Suppressor macrophage treated with lipopolysaccharide for 4 hours (primary cell): ENCODE measurements at regions not wholly inside any gene's neighbourhood (a gene's known extent, or its start where the extent isn't known, plus 50 kb on each side); places are given as distances from the start of the nearest gene placed in this dataset.
"Not testable (repeated sequence)": the region's sequence is repeated elsewhere in the genome, so short reads cannot be mapped to it uniquely, and the experiment has no call there.

Source experiments
- DNase-seq: peaks from one replicate; pipeline ENCODE4 v3.0.0-alpha.2; 2020

DNA sequence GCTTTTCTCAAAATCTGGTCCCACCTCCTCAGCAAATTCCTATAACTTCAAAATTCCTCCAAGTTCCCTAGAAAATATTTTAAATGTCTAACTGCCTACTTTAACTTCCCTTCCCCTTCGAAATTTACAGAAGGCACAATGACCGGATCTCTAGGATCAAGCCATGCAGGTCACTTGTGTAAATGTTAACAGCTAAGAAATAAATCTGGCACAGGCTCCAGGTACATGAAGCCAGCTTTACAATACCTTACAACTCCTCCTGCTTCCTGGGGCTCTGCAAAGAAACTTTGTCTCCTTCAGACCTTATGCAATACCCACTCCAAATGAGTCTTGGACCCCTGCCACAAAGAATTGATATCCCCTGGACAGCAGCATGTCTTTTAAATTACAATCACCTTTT, 1164.2 kb downstream of the BRINP3 start:
- no peak for DNase-seq

DNA sequence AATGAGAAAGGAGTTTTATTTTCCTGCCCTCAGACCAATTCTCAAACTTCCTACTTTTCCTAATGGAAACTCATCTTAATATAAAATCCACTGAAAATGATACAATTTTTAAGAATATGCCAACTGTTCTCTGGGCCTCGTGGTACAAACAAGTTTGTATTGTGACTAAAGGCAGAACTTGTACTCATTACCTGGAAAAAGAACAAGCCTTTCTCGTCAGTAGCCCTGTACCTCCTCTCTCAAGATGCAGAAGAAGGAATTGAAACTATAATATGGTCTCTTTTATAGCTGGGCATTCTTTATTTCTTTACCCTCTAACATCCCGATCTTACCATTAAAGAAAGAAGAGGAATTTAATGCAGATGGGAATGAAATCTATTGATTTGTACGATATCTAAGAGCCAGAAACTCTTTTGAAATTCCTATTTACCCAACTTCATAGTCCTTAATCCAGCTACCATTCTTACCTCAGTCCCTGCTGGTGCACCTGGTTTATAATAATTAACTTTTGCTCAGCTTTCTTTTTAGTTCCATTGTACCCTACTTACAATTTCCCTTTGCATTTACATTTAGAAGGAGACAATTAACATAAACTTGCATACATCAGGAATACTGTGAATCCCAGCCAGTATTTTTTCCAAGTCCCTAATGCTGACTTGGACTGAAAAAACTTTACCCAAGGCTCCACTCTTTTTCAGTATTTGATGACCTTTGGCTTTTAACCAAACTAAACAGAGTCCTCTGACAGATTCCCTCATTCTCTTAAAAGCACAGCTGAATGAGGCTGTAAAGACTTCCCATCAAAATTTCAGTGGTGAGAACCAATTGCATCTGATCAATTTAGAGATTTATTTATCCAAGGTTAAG, 1162.4 kb downstream of the BRINP3 start:
- no peak for DNase-seq

DNA sequence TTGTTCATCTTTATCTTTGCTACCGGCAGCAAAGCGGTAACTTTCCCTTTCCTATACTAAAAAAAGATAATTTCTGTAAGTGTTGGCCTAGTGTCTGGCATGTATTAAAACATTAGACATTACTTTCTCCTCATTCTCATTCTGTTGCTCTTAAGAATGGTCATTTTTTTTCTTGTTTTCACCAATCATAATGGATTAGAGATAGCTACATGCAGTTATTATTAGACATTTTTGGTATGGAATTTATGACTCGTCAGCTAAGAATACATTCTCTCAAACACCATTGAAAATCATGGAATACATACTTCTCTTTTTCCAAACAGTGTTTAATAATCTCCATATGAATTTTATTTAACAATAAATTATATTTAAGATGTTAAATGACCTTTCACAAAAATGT, 1154.6 kb downstream of the BRINP3 start:
- DNase-seq: no peak

DNA sequence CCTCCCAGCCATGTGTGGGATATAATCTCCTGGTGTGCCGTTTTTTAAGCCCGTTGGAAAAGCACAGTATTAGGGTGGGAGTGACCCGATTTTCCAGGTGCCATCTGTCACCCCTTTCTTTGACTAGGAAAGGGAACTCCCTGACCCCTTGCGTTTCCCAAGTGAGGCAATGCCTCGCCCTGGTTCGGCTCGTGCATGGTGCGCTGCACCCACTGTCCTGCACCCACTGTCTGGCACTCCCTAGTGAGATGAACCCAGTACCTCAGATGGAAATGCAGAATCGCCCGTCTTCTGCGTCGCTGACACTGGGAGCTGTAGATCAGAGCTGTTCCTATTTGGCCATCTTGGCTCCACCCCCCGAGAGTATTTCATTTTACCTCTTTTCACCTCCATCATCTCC, 1146.6 kb downstream of the BRINP3 start:
- not testable (repeated sequence) for DNase-seq

DNA sequence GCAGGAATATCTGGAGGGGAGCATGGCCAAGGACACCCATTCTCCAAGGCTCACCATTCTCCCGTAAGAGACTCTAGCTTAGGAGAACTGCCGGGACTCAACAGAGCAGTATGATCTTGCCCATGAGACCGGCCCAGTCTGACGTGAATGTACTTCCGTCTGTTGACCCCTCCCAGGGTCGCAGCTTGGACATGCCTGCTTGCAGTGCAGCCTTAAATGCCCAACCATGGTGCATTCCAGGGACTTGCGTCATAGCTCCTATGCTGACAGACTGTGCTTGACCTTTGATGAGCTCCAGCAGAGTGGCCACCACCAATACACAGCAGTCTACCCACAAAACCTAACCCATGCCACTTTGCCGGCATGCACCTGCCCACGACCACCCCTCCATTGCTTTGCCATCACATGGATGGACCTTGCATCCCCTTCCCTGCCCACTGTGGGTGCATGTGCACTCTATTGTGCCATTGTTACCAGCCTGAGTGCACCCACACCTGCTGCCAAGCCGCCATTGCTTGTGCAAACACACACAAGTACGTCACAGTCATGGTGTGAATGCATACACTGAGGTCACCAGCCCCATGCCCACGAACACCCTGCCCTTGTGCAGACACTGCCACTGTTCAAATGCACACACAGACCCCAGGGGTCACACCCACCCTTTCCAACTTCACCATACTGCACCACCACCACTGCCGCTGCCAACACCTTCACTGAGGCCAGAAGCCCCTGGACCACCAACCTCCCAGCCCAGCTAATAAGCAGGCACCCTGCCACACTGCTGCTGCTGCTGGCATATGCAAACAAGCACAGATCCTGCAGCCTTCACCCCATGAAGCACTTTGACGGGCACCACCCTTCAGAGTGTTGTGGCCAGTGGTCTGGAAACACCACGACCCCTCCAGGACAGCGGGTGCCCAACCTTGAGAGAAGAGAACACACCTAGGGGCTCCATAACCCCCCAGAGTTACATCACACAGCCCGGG, 1141.3 kb downstream of the BRINP3 start:
- no peak for DNase-seq

DNA sequence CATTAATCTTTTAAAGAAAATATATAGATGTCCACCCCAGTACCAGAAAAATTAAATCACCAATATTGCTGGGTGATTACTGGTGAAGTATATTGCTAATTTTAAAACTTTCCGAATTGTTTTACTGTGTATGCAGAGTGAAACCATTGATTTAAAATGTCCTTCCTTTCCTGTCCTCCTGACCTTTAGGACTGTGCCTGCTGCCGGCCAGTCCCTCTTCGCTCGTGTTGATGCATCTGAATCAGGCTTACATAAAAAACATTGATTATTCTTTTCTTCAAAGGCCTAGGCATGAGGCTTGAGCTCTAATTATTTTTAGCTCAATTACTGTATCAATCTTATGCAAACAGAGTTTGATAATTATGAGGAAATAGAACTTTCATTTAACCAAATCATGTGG, 1128.1 kb downstream of the BRINP3 start:
- DNase-seq: no peak

DNA sequence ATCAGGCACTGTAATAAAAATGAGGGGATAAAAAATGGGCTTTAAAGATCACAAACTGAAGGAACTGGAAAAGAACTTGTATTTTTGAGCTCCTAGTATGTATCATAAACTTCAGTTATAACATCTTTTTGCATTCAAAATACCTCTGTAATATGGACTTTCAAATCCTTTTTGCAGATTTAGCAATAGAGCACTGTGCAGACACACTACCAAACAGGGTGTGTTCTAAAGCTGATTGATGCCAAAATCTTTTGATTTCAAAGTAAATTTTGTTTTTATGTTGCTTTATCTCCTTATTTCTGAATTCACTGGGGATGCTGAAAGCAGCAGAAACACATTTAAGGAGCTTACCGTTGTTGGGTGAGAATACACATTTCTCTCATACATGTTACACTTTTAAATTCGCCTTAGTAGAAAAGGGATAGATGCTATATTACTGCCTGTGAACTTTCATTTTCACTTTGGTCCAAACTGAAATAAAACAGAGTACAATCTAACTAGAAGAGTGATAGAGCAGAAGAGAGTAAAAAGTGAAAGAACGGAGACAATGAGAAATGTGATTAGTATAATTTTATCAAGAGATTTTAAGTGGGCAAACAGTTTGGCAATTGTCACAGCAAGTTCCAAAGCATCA, 1126.6 kb downstream of the BRINP3 start:
- no peak for DNase-seq

DNA sequence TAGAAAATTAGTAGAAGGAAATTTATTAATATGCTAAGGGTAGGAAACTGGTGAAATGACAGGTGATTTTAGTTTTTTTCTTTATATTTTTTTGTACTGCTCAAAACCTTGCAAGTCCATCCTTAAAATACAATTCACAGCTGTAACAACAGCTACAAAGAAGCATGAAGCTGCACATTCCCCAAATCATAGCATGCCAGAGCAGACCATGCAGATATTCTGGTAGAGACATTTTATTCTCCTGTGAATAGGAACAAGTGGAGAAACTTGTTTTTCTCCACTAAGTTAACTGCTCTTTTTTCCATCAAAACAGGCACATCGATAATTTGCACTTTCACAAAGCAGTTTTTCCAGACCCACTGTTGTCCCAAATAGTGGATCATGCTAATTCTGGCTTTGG, 1125.7 kb downstream of the BRINP3 start:
- DNase-seq: no peak

DNA sequence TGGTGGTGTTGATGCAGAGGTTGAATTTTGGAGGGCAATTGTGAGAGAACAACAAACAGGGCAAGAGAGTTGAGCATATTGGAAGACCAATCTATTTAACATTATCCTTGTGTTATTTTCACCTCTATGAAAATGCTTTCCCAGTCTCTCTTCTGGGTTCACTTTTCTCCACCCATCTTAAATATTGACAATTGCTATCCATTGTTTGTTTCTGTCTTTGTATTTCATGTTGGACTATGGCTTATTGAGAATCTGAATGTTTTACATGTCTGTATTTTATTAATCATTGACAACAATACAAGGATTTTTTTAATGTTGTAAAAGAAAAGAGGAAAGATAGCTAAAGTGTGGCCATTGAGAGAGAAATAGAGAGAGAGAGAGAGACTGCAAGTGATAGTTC, 1121.5 kb downstream of the BRINP3 start:
- DNase-seq: no peak

DNA sequence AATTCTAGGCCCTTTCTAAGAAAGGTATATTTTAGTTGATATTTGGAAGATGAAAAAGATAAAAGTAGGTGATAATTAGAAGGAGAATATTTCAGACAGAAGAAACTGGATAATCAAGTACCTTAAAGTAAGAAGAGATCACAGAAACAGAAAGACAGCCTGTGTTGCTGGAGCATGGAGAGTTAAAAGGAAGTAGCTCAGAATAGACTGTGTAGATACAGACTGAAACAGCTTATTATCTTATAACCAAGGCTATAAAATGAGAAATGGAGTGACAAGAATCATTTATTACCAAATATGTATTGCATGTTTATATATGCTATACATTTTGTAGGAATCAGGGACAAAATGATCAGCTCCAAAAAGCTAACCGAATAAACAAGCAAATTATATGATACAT, 1120.3 kb downstream of the BRINP3 start:
- DNase-seq: no peak

DNA sequence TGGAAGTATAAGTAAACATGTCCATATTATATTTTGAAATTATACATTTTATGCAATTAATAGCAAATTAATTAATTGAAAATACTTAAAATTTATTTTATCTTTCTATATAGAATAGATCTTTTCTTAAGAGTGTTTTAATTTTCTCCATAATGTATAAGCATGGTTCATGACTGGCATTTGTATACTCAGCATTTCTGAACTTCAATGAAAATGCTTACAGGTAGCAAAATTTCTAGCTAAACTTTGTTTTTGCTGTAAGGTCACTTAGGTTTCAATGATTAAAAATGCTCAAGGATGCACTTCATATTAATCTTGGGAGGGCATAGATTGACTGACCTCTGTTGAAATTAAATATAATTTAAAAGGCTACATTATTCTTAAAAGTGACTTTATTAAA, 1108.1 kb downstream of the BRINP3 start:
- DNase-seq: no peak

DNA sequence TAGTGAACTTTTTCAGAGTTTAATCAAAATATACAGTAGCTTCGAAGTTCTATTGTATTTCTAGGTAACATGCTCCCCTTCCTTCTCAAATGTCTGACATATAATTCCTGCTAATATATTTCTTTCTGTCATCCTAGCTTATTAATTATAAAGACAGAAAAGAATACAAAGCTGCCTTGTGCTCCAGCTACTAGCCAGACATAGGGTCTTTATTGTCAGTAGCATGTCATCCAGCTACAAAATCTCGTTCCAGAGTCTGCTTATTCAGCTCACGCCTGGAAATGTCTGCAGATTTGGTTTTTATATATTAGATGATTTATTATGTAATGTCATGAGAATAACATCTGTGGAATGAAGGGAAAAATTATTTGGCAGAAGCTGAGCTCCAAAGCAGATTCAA, 1102.8 kb downstream of the BRINP3 start:
- DNase-seq: no peak

DNA sequence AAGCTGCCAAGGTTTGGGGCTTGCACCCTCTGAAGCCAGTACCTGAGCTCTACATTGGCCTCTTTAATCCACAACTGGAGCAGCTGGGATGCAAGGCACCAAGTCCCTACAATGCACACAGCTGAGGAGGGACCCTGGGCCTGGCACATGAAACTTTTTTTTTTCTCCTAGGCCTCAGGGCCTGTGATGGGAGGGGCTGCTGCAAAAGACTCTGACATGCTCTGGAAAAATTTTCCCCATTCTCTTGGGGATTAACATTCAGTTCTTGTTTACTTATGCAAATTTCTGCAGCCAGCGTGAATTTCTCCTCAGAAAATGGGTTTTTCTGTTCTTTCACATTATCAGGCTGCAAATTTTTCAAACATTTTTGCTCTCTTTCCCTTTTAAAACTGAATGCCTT, 1072.2 kb downstream of the BRINP3 start:
- DNase-seq: no peak

DNA sequence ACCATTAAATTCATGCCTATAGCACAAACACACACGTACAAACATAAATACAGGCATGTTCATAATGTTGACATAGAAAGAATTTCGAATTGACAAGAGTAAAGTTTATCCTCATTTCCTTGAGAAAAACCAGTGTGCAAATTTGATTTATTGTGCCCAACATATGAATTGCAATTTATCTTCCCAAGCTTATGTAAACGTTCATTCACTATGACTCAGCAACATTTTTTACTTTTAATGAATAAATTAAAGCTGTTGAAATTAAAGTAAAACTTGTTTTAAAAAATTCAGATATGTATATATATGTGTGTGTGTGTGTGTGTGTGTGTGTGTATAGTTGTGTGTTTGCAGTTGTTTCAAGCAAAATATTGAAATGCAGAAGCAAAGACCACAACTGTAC, 1067.9 kb downstream of the BRINP3 start:
- no peak for DNase-seq

DNA sequence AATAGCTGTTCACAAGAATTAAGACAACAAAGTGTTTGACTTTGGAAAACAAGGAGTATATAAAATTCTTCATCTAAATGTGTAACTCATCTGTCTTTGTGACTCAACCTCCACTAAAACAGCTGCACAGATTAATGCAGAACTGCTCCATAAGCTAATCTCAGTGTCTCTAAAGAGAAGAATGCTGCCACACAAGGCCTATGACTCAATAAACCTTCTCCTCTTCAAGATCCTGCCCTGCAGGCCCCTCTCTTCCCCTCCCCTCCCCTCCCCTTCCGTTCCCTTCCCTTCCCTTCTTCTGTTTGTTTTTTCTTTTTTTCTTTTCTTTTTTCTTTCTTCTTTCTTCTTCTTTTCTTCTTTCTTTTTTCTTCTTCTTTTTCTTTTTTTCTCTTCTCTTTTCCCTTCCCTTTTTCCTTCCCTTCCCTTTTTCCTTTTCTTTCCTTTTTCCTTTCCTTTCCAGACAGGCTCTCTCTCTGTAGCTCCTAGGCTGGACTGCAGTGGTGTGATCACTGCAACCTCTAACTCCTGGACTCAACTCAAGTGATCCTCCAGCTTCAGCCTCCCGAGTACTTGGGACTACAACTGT, 1052.8 kb downstream of the BRINP3 start:
- DNase-seq: no peak

DNA sequence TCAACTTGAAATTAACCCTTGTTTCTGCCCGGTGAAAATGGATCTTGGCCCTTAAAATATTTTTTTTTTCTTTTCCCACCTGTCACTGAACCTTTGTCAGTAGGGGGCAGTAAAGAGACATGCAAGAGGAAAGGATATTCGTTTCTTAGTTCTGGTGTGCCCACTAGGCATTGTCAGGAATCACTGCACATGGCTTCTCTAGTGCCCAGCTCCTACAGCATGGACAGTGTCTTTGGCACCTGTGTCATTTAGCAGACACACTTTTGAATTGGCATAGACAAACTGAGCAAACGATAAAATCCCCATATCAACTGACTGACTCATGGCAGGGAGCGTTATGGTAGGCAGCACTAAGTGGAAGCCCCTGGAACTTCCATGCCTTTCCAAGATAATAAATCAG, 1048.1 kb downstream of the BRINP3 start:
- peak; percentile 0 for DNase-seq

DNA sequence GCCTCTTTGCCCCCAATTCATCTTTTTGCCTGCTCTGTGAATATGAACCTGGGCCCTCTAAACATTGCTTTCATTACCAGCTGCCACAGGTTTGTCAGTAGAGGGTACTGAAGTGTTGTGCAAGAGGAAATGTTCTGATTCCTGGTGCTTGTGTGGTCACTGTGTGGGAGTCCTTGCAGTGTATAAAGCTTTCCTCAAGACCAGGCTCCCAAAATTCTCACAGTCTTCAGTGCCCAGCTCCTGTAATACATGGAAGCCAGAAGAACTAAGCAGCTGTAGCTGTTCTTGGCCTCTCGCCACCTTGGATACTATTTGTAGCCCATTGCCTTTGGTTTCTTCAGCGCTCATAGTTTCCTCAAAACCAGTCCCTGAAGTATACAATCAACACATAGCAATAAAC, 1046.2 kb downstream of the BRINP3 start:
- no peak for DNase-seq

DNA sequence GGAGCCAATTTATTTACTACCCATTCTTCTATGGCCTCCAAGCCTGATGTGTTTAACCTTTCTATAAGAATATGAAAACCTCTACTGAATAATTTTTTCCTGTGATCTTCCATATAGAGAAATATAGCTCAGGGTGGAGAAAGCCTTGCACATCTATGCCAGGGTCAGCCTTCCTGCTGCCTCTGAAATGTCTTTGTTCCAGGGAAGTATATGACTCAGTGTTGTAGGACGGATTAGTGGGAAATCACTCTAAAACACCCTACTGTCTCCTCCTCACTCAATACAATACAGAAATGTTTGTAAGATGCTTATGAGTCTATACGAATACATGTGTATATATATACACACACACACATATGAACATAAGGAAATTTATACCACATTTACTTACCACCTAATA, 1044.9 kb downstream of the BRINP3 start:
- no peak for DNase-seq

DNA sequence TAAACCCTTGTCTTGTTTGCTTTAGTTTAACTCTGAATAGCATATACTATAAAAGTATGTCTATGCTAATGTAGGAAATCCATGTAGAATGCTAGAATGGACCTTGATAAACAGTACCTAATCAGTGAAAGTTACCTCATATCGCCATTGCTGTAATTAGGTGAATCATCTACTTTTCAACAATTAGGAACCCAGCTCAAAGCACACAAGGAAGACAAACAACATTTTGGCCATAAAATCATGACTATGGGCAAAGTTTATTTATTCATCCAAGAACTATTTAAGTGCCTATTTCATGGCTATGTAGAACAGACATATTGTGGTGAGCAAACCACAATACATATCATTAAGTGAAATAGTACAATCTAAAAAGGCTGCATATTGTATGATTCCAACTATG, 1043.2 kb downstream of the BRINP3 start:
- no peak for DNase-seq

DNA sequence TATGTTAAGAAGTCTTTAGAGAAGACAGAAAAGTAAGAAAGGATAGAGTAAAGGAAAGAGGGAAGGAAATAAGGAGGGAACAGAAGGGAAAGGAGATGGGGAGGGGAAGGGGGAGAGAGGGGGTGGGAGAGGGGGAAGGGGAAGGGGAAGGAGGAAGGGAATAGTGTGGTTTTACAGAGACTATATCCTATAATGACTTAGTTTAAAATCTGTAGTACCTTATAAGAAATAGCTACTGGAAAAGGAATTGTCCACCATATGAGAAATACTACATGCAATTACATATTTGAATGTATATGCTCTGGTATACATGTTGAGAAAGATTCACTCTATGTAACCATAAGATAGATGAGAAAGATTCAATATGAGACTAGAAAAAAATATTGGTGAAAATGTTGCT, 1042.3 kb downstream of the BRINP3 start:
- DNase-seq: no peak

DNA sequence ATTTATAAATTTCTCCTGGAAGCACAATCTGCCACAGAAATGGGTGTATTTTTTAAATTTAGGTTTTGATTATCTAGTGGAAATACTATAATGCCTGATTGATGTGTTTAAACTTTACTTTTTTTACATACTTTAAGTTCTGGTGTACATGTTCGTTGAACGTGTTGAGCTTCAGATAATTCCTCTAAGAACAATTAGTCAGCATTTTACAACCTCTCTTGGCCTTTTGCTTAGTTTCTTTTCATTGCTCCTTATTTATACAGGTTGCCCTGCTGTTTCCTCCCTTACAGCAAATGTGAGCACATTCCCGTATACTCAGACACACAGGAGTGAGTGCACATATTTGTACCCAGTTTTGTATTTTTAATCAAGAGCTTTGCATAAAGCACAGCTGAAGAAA, 1038.9 kb downstream of the BRINP3 start:
- no peak for DNase-seq

DNA sequence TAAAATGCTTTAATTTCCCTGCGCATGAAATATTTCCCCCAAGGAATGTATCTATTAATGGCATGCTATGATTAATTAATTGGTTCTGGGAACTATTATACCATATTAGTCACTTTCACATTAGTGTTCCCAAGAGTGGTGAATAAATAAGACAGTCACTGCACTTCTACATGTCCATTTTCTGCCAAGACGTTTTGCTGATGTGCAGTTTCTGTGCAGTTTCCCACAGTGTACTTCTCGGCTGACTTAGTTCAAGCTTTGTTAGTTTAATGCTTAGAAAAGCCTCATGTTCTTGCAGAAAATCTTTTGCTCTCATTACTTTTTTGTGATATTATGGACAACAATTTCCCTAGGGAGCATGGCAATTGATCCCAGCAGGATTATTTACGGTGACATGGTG, 1014.5 kb downstream of the BRINP3 start:
- no peak for DNase-seq

DNA sequence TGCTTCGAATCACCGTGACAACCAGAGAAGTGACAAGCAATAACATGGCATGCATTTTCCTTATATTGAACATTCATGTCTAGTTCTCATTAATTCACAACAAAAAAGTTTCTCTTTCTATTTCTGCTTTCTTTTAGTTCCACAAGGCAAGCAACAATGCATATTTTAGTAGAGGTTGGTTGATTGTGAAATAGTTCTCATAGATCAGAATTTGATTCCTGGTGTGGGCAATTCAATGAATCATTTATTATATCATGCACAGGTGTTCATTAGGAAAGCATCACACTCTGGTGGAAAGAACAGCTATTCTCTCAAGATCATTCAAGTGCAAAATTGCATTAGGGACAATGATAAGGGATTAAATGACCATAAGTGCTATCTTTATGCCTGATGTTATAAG, 980.9 kb downstream of the BRINP3 start:
- DNase-seq: no peak
